NCI-H1436 (cell line): ENCODE measurements at regions not wholly inside any gene's neighbourhood (a gene's known extent, or its start where the extent isn't known, plus 50 kb on each side); places are given as distances from the start of the nearest gene placed in this dataset.
A peak's percentile ranks its signal among the peaks of the same experiment; 100 is the strongest.

ENCODE experiments used
- DNase-seq: peaks from one replicate; lab custom pipeline; 2025; lab: John Stamatoyannopoulos, UW

GRCh38 chr6:131383421-131384411, 189.3 kb upstream of the ARG1 start:
- no peak for DNase-seq

GRCh38 chr6:131387562-131388447, 185.2 kb upstream of the ARG1 start:
- DNase-seq = no peak

GRCh38 chr6:131390322-131390721, 182.7 kb upstream of the ARG1 start:
- no peak for DNase-seq

- no peak for DNase-seq
These were observed 181.9 kb upstream of the ARG1 start for GRCh38 chr6:131391116-131391515.

GRCh38 chr6:131393433-131393832, 179.6 kb upstream of the ARG1 start:
- no peak for DNase-seq

DNA sequence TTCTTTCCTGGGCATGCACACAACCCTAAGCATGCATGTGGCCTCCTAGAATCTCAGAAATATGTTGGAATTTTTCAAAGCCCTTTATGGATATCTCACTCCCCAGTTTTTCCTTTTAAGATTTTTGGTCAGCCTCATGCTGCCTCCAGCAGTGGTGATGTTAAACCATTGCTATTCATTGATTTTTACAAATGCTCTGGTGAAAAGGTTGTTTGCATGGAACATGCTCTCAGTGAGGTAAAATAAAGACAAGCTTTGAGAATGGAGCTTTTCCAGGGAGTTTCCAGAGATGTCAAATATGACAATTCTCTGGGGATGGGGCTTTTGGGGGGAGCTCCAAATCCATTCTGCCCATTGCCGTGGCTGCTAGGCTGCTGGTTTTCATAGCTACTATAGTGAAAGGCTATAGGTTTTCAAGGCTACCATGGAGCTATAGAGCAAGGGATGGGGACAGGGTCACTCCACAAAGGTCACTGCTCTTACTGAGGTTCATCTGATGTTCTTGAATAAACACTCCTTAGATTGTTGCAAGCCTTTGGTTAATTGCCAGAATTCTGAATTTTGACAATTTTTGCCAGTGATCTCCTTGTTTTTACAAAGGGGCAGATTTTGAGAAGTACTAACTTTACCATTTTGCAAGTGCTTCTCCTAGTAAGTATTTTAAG, 178.1 kb upstream of the ARG1 start:
- DNase-seq = no peak

GRCh38 chr6:131398176-131398575, 174.8 kb upstream of the ARG1 start:
- no peak for DNase-seq

DNA sequence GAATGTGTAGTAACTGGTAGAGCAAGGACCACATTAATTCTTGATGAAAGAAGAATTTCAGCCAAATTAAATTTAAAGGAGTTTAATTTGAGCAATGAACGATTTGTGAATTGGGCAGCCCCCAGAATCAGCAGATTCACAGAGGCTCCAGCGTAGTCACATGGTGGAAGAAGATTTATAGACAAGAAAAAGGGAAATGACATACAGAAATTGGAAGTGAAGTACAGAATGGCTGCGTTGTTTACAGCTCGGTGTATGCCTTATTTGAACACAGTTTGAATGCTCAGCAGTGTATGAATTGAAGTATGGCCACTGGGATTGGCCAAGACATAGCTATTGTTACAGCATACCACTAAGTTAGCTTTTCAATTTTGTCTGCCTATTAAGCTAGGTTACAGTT, 173.6 kb upstream of the ARG1 start:
- DNase-seq = no peak

DNA sequence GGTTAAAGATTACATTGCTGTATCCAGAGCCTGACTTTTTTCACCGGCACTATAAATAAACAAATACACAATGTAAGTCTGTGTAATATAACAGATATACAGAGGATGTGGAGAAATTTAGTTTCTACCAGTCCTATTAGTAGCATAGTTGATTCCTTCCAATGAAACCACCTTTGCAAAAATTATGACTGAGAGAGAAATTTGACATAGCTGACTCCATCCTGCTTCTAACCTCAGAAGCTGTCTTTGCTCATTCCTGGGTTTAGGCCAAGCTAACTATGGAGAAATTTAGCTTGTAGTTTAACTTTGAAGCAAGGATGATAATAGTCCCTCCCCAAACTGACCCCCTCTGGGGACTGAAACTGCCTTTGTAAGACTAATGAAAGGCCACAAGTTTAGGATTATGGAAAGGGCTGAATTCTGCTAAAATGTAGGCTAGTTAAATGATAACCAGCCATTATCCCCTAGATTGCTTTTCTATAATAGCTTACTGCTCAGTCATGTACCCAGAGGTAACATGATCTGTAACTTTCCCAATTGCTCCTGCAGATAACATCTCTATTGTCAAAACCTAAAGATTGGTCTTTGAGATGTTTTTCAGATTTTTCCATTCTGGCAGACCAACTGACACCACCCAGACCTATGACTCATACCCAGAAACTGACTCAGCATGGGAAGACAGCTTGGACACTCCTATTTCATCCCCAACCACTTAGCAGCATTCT, 172.8 kb upstream of the ARG1 start:
- no peak for DNase-seq

- no peak for DNase-seq
These were observed 172.1 kb upstream of the ARG1 start for GRCh38 chr6:131400779-131401496.

GRCh38 chr6:131408811-131409210, 164.2 kb upstream of the ARG1 start:
- DNase-seq = no peak

- no peak for DNase-seq
These were observed 162.2 kb upstream of the ARG1 start for GRCh38 chr6:131410785-131411184.

DNA sequence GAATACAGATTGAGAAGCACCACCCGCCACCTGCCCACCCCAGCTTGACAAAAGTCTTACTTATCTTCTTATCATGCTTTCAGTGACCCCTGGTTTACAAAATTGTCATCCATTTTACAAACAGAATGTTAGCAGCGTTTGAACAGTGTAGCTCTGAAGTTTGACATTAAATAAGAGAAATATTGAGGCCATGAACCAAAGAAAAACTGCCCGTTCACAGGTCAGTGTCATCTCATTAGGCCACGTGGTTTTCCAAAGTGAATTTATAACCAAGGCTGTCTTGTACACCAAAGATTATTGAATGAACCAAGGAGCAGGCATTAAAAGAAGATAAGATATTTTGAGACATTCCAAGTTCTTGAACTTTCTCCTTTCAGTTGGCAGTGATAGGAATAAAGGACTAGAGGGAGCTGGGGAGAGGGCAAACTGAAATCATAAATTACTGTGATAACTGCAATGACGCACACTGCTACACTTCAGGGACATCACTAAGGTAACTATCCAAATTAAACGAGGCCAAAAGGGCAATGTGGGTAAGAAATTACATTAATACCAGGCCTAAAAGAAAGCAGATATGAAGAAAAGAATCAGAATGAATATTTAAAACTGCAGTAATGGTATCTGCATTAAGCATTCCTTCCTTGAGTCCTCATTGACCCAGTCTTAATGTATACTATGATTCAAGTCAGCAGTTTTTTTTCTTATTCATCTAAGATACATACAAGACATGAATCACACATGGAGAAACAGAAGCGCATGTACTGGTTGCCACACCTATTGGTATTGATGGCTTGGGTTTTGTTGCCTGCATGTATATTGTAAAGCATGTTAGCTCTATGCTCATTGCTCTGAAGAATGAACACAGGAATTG, 159.8 kb upstream of the ARG1 start:
- DNase-seq = no peak

- DNase-seq = no peak
These were observed 159.2 kb upstream of the ARG1 start for GRCh38 chr6:131413831-131414191.

DNA sequence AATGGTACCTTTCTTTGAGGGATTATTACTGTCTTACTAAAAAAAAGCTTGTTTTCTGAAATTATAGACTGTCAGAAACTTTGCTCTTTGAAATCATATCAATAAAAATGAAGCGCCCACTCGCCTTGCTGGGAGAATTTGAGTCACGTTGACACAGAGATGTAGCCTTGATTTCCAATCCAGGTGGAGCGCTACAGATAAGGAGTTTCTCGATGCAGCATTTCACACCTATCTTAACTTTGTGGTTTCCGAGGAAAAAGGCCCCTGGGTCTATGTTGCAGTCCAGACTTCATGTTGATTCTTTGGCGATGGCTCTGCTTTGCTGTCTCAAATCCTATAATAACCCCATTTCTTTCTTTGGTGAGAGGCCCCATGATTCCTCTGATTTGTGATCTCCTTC, 158.1 kb upstream of the ARG1 start:
- no peak for DNase-seq

GRCh38 chr6:131418441-131418840, 154.6 kb upstream of the ARG1 start:
- DNase-seq = no peak

DNA sequence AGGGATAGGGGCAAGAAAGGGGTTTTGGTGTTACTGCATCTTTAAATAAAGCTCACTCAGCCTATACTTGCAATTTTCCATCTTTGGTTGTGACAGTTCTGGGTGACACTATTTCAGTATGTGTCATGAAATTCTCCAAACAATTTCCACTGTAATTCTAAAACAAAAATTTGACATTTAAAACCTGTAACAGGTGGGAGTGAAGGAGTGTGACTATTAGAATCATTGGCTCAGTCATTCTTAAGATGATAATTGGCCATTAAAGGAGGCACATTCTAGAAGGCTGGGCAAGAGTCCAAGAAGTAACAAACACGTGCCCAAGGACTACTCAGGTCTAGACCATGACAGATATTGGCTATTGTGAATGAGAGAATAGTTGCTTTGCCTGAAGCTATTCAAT, 153.3 kb upstream of the ARG1 start:
- DNase-seq = peak; percentile 0

DNA sequence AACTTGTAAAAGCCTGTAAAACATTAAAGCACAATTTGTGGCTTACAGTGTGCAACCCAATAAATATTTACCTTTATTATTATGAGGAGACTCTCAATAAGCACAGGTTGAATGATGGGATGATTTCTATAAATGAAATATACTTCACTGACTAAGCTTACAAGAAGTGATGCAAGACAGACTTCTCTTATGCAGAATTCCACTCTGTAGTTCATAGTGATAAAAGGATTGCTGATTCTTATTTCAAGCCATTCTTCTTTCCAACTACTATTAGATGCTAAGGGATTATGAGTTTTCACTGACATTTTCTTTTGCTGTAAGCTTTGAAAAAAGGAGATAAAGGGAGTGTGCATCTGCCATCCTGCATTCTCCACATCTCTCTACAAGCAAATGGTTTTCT, 149.0 kb upstream of the ARG1 start:
- no peak for DNase-seq

GRCh38 chr6:131424475-131424874, 148.6 kb upstream of the ARG1 start:
- DNase-seq = no peak

- DNase-seq = no peak
These were observed 145.5 kb upstream of the ARG1 start for GRCh38 chr6:131427434-131428058.
